Ascending aorta (tissue), 2 donors: ENCODE measurements at regions not wholly inside any gene's neighbourhood (a gene's known extent, or its start where the extent isn't known, plus 50 kb on each side); places are given as distances from the start of the nearest gene placed in this dataset.

Source experiments
- DNase-seq, 2 donors: peaks; one replicate each; pipeline ENCODE4 v3.0.0-alpha.2; 2019; ENCODE audit warnings: low spot score in 2 of 2
- H3K27ac ChIP-seq, 2 donors: fragments of 200-600 bp; sonication (generic); one replicate each; pipeline ENCODE4 v1.5.1; 2016 to 2017; ENCODE audit warnings: mild to moderate bottlenecking in 1 of 2
- H3K27me3 ChIP-seq: fragments of 200-600 bp; sonication (generic); one replicate; pipeline ENCODE4 v1.5.1; 2017
- H3K36me3 ChIP-seq, 2 donors: fragments of 200-600 bp; sonication (generic); one replicate each; pipeline ENCODE4 v1.5.1; 2016
- H3K4me1 ChIP-seq, 2 donors: fragments of 200-600 bp; sonication (generic); one replicate each; pipeline ENCODE4 v1.5.1; 2016 to 2017; ENCODE audit warnings: mild to moderate bottlenecking in 1 of 2
- H3K4me3 ChIP-seq, 2 donors: fragments of 200-600 bp; sonication (generic); one replicate each; pipeline ENCODE4 v1.5.1; 2016 to 2017; ENCODE audit warnings: mild to moderate bottlenecking in 1 of 2
- H3K9me3 ChIP-seq, 2 donors: fragments of 200-600 bp; sonication (generic); one replicate each; pipeline ENCODE4 v1.5.1; 2016
- CTCF ChIP-seq, 3 experiments: fragments of 200-600 bp in 2 of 3; fragments of 450-650 bp in 1 of 3; sonication (generic) in 2 of 3; IDR thresholded peaks; one replicate each; pipeline ENCODE4 v1.5.1; 2016 to 2019; ENCODE audit warnings: antibody characterized with exemption in 3 of 3, mild to moderate bottlenecking in 1 of 3, moderate library complexity in 1 of 3
- intact Hi-C: fragments of 100-400 bp; cut with DNase I; formaldehyde crosslinking; loops from one replicate; pipeline ENCODE4 v1.15.1; 2023

GRCh38 chr2:211049321-211050018 lies 493.1 kb downstream of the CPS1 start:
- Histone ChIP-seq H3K27me3 (no peaks in the 10 kb centered on the region), H3K27ac (no peak overlapping the region), H3K9me3 (no peaks in the 10 kb centered on the region), H3K36me3 (no peaks in the 10 kb centered on the region), H3K4me3 (no peak overlapping the region), H3K4me1 (no peaks in the 10 kb centered on the region)
- DNase-seq: no peak
- intact Hi-C loops: no loop called here
- no peak for TF ChIP-seq CTCF (IDR thresholded peaks at IDR 0.05)

- intact Hi-C loops: no loop called here
- DNase-seq: no peak
- H3K27me3 ChIP-seq: no peaks in the 10 kb centered on the region
- no peak for TF ChIP-seq CTCF (IDR thresholded peaks at IDR 0.05)
- no peak overlapping the region for H3K27ac ChIP-seq
- no peaks in the 10 kb centered on the region for H3K36me3 ChIP-seq
- H3K4me1 ChIP-seq: no peaks in the 10 kb centered on the region
- H3K4me3 ChIP-seq: no peak overlapping the region
- H3K9me3 ChIP-seq: no peaks in the 10 kb centered on the region
Observed at GRCh38 chr2:211055438-211055837, 499.0 kb downstream of the CPS1 start.

- no peaks in the 10 kb centered on the region for H3K4me1 ChIP-seq
- TF ChIP-seq CTCF (IDR thresholded peaks at IDR 0.05): no peak
- intact Hi-C loops: no loop called here
Observed at GRCh38 chr2:211061612-211062296, 505.4 kb downstream of the CPS1 start.

GRCh38 chr2:211062297-211062612 lies 505.9 kb downstream of the CPS1 start:
- Histone ChIP-seq H3K27ac (no peak overlapping the region), H3K36me3 (no peaks in the 10 kb centered on the region), H3K4me3 (no peak overlapping the region), H3K9me3 (no peaks in the 10 kb centered on the region), H3K27me3 (no peaks in the 10 kb centered on the region), H3K4me1 (no peaks in the 10 kb centered on the region)
- no peak for DNase-seq
- no peak for TF ChIP-seq CTCF (IDR thresholded peaks at IDR 0.05)
- intact Hi-C loops: no loop called here

More at GRCh38 chr2:211061612-211062296, 505.4 kb downstream of the CPS1 start:
- Histone ChIP-seq H3K27me3 (no peaks in the 10 kb centered on the region), H3K36me3 (no peaks in the 10 kb centered on the region), H3K4me3 (no peak overlapping the region), H3K27ac (no peak overlapping the region), H3K9me3 (no peaks in the 10 kb centered on the region)
- no peak for DNase-seq

GRCh38 chr2:211067029-211067428 lies 510.6 kb downstream of the CPS1 start:
- Histone ChIP-seq H3K4me3 (no peak overlapping the region), H3K9me3 (no peaks in the 10 kb centered on the region), H3K27me3 (no peaks in the 10 kb centered on the region), H3K27ac (no peak overlapping the region), H3K4me1 (no peaks in the 10 kb centered on the region), H3K36me3 (no peaks in the 10 kb centered on the region)
- intact Hi-C loops: no loop called here
- no peak for DNase-seq
- TF ChIP-seq CTCF (IDR thresholded peaks at IDR 0.05): no peak
